Uterus (tissue), 2 donors: ENCODE measurements at regions not wholly inside any gene's neighbourhood (a gene's known extent, or its start where the extent isn't known, plus 50 kb on each side); places are given as distances from the start of the nearest gene placed in this dataset.

Experiments used
- POLR2A ChIP-seq, 2 donors: fragments of 450-650 bp; IDR thresholded peaks; one replicate each; pipeline ENCODE4 v1.6.1; 2016; ENCODE audit warnings: antibody characterized with exemption in 2 of 2, mild to moderate bottlenecking in 1 of 2, moderate library complexity in 1 of 2
- TF ChIP-seq, protein P1 (sequence below), 4 experiments: fragments of 200-600 bp in 2 of 4; fragments of 450-650 bp in 2 of 4; sonication (generic) in 2 of 4; IDR thresholded peaks; one replicate each; pipeline ENCODE4 v1.5.1; 2016 to 2019; ENCODE audit warnings: antibody characterized with exemption in 4 of 4, mild to moderate bottlenecking in 2 of 4, moderate library complexity in 1 of 4

DNA sequence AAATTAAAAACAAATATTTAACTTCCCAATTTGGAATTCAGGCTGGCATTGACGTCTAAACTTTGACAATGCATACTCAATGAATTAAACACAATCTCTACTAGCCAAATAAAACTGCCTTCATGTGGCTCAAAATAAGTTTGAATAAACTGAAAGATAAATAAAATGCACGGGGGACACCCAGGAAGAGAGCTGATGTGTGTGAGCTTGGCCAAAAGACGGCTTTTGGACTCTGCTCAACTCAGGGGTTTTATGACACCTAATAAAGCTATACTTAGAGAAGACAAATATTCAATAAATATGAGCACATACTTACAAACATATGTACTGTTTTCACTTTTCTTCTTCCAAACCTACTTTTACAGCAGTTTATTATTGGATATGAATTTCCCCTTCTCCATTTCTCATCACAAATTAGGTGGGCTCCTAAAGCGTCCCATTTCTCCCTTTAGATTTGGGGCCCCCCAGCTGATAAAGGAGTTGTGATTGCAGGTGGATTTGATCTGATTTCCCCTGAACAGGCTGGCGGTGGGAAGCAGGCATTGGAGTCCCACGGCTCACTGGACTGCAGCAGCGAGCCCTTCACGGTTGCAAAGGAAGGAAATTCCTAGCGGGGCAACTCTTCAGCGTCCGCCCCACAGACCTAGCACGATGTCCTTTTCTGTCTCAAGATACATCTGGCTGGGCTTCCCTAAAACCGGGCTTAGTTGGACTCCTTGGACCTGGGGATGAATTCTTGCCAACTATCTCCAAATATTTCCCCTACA lies 79.6 kb downstream of the INSIG1 start:
- TF ChIP-seq, protein P1, sequence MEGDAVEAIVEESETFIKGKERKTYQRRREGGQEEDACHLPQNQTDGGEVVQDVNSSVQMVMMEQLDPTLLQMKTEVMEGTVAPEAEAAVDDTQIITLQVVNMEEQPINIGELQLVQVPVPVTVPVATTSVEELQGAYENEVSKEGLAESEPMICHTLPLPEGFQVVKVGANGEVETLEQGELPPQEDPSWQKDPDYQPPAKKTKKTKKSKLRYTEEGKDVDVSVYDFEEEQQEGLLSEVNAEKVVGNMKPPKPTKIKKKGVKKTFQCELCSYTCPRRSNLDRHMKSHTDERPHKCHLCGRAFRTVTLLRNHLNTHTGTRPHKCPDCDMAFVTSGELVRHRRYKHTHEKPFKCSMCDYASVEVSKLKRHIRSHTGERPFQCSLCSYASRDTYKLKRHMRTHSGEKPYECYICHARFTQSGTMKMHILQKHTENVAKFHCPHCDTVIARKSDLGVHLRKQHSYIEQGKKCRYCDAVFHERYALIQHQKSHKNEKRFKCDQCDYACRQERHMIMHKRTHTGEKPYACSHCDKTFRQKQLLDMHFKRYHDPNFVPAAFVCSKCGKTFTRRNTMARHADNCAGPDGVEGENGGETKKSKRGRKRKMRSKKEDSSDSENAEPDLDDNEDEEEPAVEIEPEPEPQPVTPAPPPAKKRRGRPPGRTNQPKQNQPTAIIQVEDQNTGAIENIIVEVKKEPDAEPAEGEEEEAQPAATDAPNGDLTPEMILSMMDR (IDR thresholded peaks at IDR 0.05), result no peak
- no peak for TF ChIP-seq POLR2A (IDR thresholded peaks at IDR 0.05)
